HG02870 (cell line): ENCODE measurements at regions not wholly inside any gene's neighbourhood (a gene's known extent, or its start where the extent isn't known, plus 50 kb on each side); places are given as distances from the start of the nearest gene placed in this dataset.
"Not testable (repeated sequence)": the region's sequence is repeated elsewhere in the genome, so short reads cannot be mapped to it uniquely, and the experiment has no call there.

Experiments
- ATAC-seq: cut with Tn5 transposase; IDR thresholded peaks from one replicate; pipeline ENCODE4 v1.9.1; 2021; ENCODE audit warnings: mild to moderate bottlenecking, moderate library complexity; ENCODE audit not compliant: unreplicated experiment

DNA sequence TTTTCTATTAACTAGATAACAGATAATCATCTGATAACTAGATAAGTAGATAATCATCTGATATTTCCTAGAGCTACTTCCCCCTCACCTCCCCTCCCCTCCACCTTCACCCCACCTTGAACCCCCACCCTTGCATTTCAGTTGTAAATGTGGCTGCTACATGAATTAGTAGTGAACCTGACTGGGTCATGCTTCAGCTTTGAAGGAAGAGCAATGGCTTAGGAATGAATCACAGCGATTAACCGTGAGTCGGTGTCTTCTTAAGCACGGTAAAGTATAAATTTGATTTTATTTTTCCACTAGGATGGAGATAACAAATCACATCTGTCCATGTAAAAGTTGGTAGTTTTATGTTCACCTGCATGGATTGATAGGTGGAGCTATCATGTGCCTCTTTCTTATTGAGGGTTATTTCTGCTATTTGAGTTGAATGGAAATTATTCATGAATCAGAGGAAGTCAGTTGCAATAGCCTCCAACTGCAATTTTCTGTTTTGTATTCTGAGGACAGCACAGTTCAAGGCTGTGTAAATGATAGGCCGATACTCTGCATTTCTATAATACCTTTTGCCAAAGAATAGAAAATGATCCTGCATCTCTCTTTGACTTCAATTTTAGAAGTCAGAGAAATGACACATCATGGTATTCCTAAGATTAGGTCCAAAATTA, 235.0 kb downstream of the PTGER3 start:
- ATAC-seq = no peak

DNA sequence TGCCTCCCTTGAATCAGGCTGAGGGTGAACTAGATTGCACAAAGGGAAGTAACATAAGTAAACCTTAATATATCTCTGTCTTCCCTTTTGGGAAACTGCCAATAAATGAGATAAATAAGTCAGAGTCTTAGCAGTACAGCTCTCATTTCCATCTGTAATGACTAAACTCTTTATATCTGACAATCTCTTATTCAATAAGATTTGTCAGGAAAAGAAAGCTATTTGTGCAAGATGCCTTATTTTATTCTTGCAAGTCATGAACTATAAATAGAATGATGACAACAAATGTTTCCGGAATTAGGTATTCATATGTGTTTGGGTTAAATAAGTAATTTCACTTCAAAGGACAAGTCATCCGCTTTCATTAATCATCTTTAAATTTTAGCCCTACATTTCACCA, 229.2 kb downstream of the PTGER3 start:
- ATAC-seq = no peak

DNA sequence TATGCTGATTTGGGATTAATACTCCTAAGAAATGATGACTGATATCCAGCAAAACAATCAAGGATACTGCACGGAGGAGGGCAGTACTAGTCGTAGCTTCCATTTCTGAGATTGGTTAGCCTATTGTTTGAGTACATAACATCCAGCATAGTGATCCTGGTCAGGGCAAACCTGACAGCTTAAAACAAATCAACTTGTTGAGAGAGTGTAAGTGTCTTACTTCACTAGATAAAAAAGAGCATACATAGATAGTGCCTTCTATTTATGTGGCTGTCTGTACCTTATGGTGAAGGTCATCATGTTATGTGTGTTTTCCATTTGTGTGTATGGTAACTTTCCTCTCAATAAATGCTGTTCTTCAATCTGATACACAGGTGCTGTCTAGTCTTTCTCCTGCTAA, 228.4 kb downstream of the PTGER3 start:
- ATAC-seq = no peak

DNA sequence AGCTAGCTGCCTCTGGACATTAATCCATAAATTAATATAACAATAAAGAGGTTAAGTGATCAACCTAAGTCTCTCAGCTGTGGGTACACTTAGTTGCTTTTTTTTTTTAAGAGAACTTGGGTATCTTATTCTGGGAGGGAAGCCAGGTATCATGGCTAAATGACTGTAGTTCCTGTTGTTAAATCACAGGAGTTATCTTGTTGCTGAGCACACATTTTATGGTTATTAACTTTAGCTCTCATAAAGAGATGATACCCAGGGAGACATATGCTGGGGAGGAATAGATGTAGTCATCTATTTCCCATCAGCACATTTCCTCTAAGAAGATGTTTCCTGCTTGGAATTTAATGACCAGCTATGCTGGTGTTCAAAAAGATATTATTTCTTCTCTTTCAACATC, 227.8 kb downstream of the PTGER3 start:
- ATAC-seq = no peak

DNA sequence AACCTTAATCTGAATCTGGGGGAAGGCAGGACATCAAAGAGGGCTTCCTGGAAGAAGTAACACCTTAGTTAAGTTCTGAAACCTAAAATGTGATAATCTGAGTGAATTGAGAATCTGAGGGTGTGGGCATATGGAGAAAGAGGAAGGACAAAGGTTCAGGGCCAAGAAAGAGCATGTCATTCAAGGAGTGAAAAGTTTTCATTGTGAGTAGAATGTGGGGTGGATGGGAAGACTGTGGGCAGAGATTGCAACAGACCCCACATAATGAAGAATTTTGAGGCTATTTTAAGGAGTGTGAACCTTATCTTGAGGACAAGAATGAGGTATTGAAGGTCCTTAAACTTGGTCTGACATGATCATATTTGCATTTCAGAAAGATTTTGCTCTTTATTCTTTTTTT, 227.2 kb downstream of the PTGER3 start:
- ATAC-seq = no peak

DNA sequence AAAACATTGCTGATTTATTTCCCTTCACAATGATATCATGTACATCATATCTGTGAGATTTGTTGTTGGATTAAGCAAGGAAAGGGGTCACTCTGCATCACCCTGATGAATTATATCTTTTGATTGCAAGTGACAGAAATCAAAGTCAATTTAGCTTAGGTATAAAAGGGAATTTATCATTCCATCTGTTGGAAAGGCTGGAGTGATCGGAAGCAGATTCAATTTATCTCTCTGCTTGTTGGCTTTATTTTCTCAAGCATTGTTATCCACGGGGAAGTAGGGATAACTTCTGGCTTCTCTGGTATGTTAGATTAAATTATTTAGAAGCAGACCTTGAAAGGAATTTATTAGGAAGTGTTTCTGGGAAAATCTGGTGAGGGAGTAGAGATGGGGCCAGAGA, 226.6 kb downstream of the PTGER3 start:
- ATAC-seq = no peak

DNA sequence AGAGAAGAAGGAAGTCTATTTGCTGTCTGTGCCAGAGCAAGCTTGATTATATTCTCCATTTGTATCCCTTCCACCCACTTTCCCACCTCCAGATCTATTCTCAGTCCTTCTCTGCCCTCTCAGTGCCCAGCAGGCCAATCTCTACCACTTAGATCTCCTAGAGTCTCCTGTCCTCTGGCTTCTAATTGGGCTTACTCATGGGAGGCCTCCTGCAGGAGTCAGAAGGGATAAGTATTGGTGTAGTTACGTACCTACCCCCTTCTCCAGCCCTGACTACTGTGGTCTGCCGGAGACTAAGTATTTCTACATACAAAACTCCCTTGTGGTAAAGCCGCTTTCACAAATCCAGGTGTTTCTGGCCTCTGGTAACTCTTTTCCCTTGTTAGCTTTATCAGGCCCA, 221.2 kb downstream of the PTGER3 start:
- no peak for ATAC-seq

DNA sequence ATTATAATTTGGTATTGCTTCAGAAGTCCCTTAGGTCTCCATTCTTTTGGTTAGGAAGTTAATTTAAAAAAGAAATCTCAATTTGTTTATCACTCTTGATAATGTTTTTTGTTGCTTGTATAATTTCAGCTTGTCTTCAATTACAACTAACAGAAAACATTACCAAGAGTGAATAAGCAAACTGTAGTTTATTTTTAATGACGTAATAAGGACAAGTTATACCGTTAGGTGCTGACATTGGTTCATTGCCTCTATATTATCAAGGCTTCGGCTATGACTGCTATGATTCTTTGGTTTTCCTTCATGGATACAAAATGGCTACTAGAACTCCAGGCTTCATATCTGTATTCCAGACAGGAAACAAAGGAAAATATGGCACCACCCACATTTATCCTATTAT, 220.6 kb downstream of the PTGER3 start:
- no peak for ATAC-seq

DNA sequence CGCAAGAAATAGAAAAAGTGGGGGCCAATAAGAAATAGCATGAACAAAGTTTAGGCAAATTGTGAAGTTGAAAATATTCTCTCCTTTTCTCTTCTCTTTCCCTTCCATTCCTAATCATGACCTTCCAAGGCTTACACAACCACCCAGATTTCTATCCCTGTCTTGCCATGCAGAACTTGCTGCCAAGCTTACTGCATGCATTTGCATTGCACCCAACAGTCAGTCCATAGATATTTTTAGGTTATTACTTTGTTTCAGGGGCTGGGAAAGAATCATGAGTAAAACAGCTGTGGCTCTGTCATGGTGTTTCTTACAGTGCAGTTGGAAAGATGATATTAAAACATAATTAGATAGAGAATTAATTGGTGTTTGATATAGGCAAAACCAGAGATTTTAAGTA, 219.4 kb downstream of the PTGER3 start:
- no peak for ATAC-seq

DNA sequence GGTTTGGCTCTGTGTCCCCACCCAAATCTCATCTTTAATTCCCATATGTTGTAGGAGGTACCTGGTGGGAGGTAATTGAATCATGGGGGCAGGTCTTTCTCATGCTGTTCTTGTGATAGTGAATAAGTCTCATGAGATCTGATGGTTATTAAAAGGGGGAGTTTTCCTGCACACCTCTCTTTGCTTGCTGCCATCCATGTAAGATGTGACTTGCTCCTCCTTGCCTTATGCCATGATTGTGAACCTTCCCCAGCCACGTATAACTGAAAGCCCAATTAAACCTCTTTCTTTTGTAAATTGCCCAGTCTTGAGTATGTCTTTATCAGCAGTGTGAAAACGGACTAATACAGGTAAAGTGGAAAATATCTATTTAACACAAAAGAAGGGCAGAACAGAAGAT, 213.3 kb downstream of the PTGER3 start:
- ATAC-seq = not testable (repeated sequence)

DNA sequence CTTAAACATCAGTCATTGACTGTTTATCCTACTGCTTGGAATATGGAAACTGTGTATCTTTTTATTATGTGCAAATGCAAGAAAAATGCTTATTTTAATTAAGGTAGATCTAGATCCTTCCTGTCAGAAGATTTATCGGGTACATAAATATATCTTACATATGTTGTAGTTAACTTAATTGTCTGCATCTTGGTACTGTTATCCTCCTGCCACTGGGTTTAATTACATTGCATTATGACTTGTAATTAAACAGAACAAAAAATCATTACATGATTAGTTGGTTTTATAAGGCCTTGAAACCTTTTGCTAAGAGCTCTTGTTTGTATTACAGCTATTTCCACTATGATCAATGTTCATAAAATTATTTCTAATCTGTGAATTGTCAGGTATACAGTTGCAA, 211.2 kb downstream of the PTGER3 start:
- ATAC-seq = no peak

DNA sequence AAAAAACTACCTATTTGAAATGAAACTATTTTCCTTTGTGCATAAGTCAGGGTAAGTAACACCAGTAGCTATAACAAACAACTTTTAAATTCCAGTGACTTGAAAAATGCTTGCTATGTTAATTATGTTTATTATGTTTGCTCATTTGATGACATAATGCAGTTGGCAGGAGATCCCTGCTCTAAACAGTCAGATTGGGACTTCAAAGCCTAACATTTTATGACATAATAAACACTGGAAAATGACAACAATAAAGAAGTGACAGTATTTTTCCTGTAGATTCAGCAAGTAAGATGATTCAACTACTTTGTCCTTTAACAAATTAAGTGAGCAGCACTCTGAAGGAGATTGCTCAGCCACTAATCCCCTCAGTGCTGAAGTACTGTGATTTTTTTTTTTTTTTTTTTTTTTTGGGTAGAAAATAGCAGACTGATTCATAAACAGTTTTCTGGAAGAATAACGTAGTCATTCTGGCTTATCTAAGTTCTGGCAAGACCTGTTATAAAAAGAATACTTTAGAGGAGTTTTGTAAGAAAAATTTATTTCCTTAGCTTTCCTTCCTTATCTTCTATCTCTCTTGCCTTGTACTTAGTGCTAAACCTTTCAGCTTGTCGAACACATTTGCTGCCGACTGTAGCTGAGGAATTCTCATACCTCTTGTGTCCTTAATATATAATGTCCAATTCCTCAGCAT, 207.2 kb downstream of the PTGER3 start:
- ATAC-seq = no peak

DNA sequence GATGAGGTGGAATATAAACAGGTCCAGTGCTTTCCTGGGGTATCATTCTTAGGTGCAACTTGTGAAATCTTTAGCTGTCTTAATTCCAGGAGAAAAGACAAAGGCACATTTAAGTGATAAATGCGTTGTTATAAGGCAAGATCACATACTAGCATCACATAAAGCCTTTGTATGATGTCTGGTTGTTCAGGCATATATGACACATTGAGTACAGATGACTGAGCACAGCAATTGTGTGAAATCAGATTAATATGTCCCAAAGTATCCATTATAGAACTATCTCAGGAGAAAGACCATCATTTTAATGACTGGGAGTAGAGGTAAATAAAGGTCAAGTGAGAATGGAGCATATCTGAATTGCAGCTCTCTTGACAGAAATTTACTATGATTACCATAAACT, 205.1 kb downstream of the PTGER3 start:
- ATAC-seq = no peak

DNA sequence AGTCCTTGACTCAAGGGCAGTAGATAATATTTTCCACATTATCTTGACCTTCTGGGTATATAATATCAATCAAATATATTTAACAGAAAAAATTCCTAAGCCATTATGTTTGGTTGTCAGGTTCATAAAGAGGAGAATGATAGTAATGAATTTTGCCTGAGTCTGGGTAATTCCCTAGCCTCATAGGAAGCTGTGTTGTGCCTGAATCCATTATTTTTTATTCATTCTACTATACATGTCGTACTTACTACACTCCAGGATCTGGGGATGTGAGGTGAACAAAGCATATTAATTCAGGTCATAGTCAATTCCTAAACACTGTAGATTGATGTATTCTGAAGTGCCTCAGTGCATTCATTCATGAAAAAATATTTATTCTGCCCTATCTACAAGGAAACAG, 204.2 kb downstream of the PTGER3 start:
- no peak for ATAC-seq

DNA sequence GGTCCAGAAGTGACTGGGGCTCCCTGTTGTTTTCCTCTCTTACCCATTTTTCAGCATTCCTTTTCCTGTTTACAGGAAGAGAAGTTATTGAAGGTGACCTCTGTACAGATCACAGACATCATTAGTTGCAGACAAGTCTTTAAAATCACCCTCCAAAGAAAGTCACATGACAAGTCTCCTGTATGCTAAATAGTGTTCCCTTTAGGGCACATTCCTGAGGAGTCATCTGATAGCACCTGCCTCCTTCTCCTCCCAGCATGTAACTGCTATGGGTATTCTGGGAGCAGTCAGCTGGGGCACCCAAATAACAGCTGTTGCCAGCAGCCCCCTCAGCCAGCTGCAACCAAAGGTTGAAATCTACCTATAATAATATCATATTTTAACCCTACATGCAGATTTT, 200.6 kb downstream of the PTGER3 start:
- no peak for ATAC-seq

DNA sequence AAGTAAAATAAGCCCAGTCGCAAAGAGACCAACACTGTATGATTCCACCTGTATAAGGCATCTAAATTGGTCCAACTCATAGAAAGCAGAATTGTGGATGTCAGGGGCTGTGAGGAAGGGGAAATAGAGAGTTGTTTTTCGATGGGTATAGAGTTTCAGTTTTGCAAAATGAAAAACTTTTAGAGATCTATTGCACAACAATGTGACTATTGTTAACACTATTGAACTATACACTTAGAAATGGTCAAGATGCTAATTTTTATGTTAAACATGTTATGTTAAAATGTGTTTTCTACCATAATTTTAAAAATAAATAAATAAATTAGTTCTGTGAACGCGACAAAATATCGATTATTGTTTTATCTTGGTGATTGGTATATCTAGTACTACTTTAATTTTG, 192.4 kb downstream of the PTGER3 start:
- no peak for ATAC-seq

DNA sequence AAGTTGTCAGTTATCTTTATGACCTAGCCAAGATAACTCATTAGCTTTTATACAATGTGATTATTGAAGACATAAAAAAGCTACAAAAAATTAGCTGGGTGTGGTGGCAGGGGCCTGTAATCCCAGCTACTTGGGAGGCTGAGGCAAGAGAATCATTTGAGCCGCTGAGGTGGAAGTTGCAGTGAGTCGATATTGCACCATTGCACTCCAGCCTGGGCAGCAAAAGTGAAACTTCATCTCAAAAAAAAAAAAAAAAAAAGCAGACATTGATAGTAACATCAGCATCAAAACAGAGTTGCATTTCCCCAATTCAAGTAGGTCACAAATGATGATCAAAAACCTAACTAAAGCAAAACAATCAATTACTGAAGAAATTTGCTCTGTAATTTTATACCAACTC, 191.4 kb downstream of the PTGER3 start:
- ATAC-seq = no peak

DNA sequence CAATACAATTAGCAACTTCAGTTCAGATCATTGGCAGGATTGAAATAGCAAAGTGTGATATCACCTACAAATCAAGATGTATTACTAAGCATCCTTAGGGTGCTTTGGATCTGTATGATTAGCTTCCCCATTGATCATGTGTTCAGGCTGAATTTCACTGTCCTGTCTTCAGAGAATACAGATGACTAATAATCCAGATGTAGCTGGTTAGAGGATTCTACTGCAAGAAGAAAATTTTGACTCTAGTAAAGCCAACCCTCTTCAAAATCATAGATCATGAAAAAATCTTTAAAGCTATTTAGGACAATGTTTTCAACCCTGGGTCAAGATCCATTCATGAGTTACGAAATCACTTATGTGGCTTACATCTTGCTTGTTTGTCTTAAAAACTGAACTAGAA, 184.4 kb downstream of the PTGER3 start:
- no peak for ATAC-seq

DNA sequence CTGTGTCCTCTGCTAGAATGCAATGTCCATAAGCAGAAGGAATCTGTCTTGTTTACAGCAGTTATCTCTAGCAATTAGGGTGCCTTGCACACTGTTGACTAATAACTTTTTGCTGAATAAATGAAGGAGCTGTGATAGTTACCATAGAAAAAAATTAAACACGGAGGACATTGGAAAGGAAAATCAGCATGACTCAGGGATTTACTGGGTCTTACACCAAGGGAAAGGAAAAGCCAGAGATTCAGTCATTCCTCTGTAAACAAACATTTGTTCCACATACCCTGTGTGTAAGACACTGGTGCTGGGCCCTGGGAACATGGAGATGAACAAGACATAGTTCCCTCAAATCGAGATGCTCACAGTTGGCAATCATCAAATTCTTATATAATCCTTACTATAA, 183.3 kb downstream of the PTGER3 start:
- no peak for ATAC-seq

DNA sequence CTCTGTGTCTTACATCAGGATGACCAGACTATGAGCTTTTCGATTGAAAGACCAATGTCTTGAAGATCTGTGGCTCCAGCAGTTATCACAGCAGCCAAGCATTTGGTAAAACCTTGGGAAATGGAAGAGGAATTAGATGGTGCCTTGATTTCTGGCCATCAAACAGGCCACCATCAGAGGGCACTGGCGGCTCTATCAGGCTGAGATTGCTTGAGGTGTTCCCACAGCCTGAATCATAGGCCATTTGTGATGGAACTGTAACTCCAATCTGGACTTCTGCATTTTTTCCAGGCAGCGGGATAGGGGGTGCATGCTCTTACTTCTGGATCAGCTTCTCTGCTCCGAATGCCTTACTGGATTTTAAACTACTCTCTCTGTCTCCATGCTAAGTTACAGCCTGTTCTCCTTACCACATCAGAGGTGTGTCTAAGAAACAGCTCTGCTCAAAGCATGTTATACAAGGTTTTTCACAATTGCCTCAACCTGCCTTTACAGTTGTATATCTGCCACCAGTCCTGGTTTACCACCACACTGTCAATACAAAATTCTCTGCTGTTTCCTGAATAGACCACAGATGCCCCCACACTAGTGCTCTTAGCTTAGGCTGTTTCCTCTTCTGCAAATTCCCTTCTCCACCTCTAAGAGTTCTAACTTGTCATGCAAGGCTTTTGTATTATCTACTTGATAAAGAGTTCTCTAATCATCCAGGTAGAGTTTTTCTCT, 180.9 kb downstream of the PTGER3 start:
- ATAC-seq = no peak

DNA sequence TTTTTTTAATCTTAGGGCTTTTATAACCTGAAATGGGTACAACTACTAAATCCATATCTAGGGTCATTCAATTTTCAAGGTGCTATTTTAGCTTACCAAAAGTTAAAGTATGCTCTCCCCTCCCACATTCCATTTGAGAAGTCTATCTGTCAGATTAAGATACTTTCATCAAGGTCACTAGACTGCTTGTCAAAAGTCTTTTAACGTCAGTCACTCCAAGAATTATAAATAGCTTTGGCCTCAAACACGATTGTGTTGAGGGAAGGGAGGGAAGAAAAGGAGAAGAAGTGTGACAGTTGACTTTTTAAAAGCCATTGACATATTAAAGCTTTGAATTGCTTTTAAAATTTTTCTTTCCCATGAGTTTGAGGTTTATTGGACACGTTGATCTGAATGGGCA, 175.8 kb downstream of the PTGER3 start:
- ATAC-seq = no peak

DNA sequence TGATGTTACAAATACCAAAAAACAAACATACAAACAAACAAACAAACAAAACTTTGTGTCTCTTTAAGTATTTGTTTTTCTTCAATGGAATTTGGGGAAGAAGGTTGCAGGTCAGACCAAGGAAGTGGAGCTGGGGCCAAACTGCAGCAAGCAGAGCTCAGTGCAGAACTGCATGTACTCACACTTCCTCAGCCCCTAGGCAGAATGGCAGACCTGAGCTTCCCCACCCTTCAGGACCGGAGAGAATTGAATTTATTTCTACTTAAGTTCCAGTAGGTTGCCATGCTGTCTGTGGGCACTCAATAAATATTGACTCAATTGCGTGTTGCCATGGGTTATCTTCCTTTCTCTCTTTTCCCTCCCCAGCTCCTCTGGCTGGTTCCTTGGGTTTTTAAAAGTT, 173.6 kb downstream of the PTGER3 start:
- ATAC-seq = no peak
